ENCODE measurements at regions not wholly inside any gene's neighbourhood (a gene's known extent, or its start where the extent isn't known, plus 50 kb on each side); places are given as distances from the start of the nearest gene placed in this dataset.

GRCh38 chr7:56175771-56176170 lies 59.6 kb upstream of the NUPR2 start:
- Mint-ChIP-seq H3K4me3 (no peak overlapping the region), H3K27ac (no peak overlapping the region), H3K27me3 (ENCODE audit: low read depth) (no peaks in the 10 kb centered on the region), H3K9me3 (peaks cover 60% of the 10 kb centered on the region), H3K4me1 (no peaks in the 10 kb centered on the region), H3K36me3 (peaks cover 9% of the 10 kb centered on the region)
- no peak for TF ChIP-seq CTCF (IDR thresholded peaks at IDR 0.05; ENCODE audit: unreplicated experiment)
- no peak for DNase-seq (ENCODE audit: low spot score in 2 of 2, unreplicated experiment in 2 of 2)

DNA sequence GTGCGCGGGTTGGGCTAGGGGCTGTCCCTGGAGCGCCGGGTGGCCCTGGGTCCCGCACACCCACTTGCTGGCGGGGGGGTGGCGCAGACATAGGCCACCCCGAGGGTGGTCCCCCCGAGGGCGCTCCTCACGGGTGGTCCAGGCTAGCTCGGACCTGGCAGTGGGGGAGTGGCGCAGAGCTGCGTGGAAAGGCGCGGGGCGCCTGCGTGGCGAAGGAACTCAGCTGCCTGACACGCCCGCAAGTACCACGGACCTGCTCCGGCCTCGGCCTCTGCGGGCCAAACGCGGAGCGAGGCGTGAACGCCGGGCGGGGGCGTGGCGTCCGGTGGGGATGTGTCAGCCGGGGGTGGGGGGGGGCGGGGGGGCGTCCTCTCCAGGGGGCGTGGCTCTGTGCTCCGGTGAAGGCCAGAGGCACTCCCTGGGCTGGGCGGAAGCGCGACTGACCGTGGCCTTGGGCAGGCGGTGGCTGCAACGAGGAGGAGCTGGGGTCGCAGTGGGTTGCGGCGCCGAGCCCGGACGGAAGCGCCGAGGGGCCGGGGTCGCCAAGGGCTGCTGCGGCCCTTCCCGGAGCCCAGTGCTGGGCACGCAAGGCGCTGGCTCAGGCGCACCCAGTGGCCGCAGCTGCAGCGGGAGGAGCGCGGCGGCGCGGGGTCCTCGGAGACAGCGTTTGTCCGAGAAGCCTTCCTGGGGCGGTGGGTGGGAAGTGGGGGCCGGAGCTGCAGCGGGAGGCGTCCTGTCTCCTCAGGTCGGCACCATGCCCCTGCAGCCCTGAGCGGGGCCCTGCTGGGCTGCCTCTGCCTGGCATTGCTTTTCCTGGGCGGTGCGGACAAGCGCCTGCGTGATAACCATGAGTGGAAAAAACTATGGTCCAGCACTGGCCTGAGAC lies 58.9 kb upstream of the NUPR2 start:
- H3K9me3 Mint-ChIP-seq: peaks cover 64% of the 10 kb centered on the region
- no peak overlapping the region for H3K4me3 Mint-ChIP-seq
- no peaks in the 10 kb centered on the region for H3K27me3 Mint-ChIP-seq (ENCODE audit: low read depth)

DNA sequence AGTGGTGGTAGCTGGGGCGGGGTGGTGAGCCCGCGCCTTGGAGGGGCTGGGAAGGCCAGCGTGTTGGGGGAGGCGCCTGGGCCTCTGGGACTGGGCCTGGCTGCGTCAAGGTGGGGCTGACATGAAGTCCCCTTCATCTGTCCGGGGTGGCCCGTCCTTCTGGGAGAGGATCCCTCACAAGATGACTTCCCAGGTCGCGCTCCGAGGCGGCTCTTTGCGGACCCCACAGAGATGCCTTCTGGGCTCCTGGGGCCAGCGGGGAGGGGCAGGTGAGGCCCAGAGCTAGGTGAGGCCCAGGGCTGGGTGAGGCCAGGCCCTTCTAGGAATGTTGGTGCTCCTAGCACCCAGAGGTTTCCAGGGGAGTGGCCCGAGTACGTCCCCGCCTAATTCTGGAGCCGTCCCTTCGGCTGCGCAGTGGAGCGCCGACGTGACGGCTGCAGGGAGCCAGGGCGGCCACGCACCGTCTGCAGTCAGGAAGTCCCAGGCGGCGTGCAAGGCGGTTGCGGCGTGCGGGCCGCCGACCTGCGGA lies 58.2 kb upstream of the NUPR2 start:
- H3K27ac Mint-ChIP-seq: no peak overlapping the region
- no peaks in the 10 kb centered on the region for H3K27me3 Mint-ChIP-seq (ENCODE audit: low read depth)
- no peak for DNase-seq (ENCODE audit: low spot score in 2 of 2, unreplicated experiment in 2 of 2)
- H3K9me3 Mint-ChIP-seq: peaks cover 66% of the 10 kb centered on the region
- no peak for TF ChIP-seq CTCF (IDR thresholded peaks at IDR 0.05; ENCODE audit: unreplicated experiment)
- H3K4me1 Mint-ChIP-seq: no peaks in the 10 kb centered on the region
- no peak overlapping the region for H3K4me3 Mint-ChIP-seq
- H3K36me3 Mint-ChIP-seq: peaks cover 9% of the 10 kb centered on the region

More for the DNA sequence above, 58.9 kb upstream of the NUPR2 start:
- Mint-ChIP-seq H3K27ac (no peak overlapping the region), H3K36me3 (peaks cover 9% of the 10 kb centered on the region), H3K4me1 (no peaks in the 10 kb centered on the region)
- no peak for DNase-seq (ENCODE audit: low spot score in 2 of 2, unreplicated experiment in 2 of 2)
- no peak for TF ChIP-seq CTCF (IDR thresholded peaks at IDR 0.05; ENCODE audit: unreplicated experiment)
